Right lobe of liver (tissue), 6 donors: ENCODE measurements at regions not wholly inside any gene's neighbourhood (a gene's known extent, or its start where the extent isn't known, plus 50 kb on each side); places are given as distances from the start of the nearest gene placed in this dataset.

ENCODE experiments used
- ATAC-seq, 4 donors: fragments of 200-7000 bp; cut with Tn5 transposase; one replicate each; pipeline ENCODE4 v1.9.1; 2020; ENCODE audit warnings: mild to moderate bottlenecking in 4 of 4, moderate library complexity in 4 of 4
- DNase-seq, 3 donors: peaks; one replicate each; pipeline ENCODE4 v3.0.0-alpha.2; 2020
- H3K27ac ChIP-seq, 3 donors: fragments of 200-600 bp; one replicate each; pipeline ENCODE4 v1.8.0; 2022
- H3K27me3 ChIP-seq, 2 donors: fragments of 200-600 bp; one replicate each; pipeline ENCODE4 v1.8.0; 2022
- H3K36me3 ChIP-seq, 4 donors: fragments of 200-600 bp; sonication (generic) in 1 of 4; one replicate each; pipeline versions ENCODE4 v1.5.1 to v1.8.0; 2017 to 2022; ENCODE audit warnings: control low read depth in 1 of 4
- H3K4me1 ChIP-seq, 4 donors: fragments of 200-600 bp; sonication (generic) in 1 of 4; one replicate each; pipeline versions ENCODE4 v1.5.1 to v1.8.0; 2017 to 2022; ENCODE audit warnings: control low read depth in 1 of 4
- H3K4me3 ChIP-seq, 3 donors: fragments of 200-600 bp; one replicate each; pipeline ENCODE4 v1.8.0; 2022
- H3K9me3 ChIP-seq, 4 donors: fragments of 200-600 bp; sonication (generic) in 1 of 4; one replicate each; pipeline versions ENCODE4 v1.5.1 to v1.8.0; 2017 to 2022; ENCODE audit warnings: control low read depth in 1 of 4
- CTCF ChIP-seq, 4 donors: fragments of 200-600 bp in 3 of 4; fragments of 450-650 bp in 1 of 4; IDR thresholded peaks; one replicate each; pipeline versions ENCODE4 v1.5.1 to v1.8.0; 2016 to 2022; ENCODE audit warnings: antibody characterized with exemption in 4 of 4, mild to moderate bottlenecking in 2 of 4
- POLR2A ChIP-seq: fragments of 450-650 bp; IDR thresholded peaks from one replicate; pipeline ENCODE4 v1.6.1; 2017; ENCODE audit warnings: antibody characterized with exemption, mild to moderate bottlenecking
- WGBS: methylation state at CpG from one replicate; pipeline ENCODE4 v1.1.6; 2018; ENCODE audit warnings: low coverage, low lambda C conversion rate; ENCODE audit not compliant: insufficient coverage; ENCODE audit errors: missing lambda C conversion rate; 5-methylcytosine and 5-hydroxymethylcytosine counted together
- intact Hi-C, 2 donors: fragments of 100-400 bp; cut with DNase I; formaldehyde crosslinking; loops; one replicate each; pipeline versions ENCODE4 v1.11.2 to v1.14.1; 2022
- donor health status: DM: no; HTN: yes; CAD: no.
- donor health status: DM: no; HTN: no; CAD: no.
- donor health status: DM: no; HTN: no; CAD: no.
- donor health status: DM: no; HTN: yes; CAD: no.
- donor health status: DM: no; HTN: yes; CAD: no.

- Histone ChIP-seq H3K27ac (no peak overlapping the region), H3K27me3 (no peaks in the 10 kb centered on the region), H3K36me3 (no peaks in the 10 kb centered on the region), H3K9me3 (no peaks in the 10 kb centered on the region), H3K4me1 (peaks cover 0 to 16% (median 6%) of the 10 kb centered on the region in 4 donors), H3K4me3 (no peak overlapping the region)
- no peak for ATAC-seq
- intact Hi-C loops = no loop called here
- no peak for TF ChIP-seq POLR2A
- no peak for TF ChIP-seq CTCF (IDR thresholded peaks at IDR 0.05)
- no peak for DNase-seq
- WGBS = 89% methylated on average over 2 of the region's 5 CpGs
These were observed 173.3 kb downstream of the PALM2AKAP2 start for GRCh38 chr9:109953300-109953699.

GRCh38 chr9:109953813-109954497, 174.0 kb downstream of the PALM2AKAP2 start:
- Histone ChIP-seq H3K27me3 (no peaks in the 10 kb centered on the region), H3K4me3 (no peak overlapping the region), H3K36me3 (no peaks in the 10 kb centered on the region), H3K27ac (no peak overlapping the region), H3K4me1 (peaks cover 0 to 16% (median 6%) of the 10 kb centered on the region in 4 donors), H3K9me3 (no peaks in the 10 kb centered on the region)
- no peak for DNase-seq
- intact Hi-C loops = no loop called here
- no peak for ATAC-seq
- WGBS = 85% methylated on average over 3 of the region's 3 CpGs
- TF ChIP-seq CTCF (IDR thresholded peaks at IDR 0.05) (peak in 1 of 4 donors; percentile 9), POLR2A (no peak)

GRCh38 chr9:109956717-109957440, 176.9 kb downstream of the PALM2AKAP2 start:
- peak in 3 of 4 donors; percentile 14 to 30 (median 29) for ATAC-seq
- Histone ChIP-seq H3K36me3 (no peaks in the 10 kb centered on the region), H3K4me3 (no peak overlapping the region), H3K27me3 (no peaks in the 10 kb centered on the region), H3K27ac (no peak overlapping the region), H3K4me1 (peaks cover 0 to 2% (median 0%) of the 10 kb centered on the region in 4 donors), H3K9me3 (no peaks in the 10 kb centered on the region)
- intact Hi-C loops = no loop called here
- TF ChIP-seq CTCF (IDR thresholded peaks at IDR 0.05) (no peak), POLR2A (no peak)
- WGBS = 45% methylated on average over 9 of the region's 9 CpGs
- no peak for DNase-seq

GRCh38 chr9:109959679-109960078, 179.7 kb downstream of the PALM2AKAP2 start:
- ATAC-seq (no peak), DNase-seq (no peak)
- H3K4me3 ChIP-seq = no peak overlapping the region
- H3K27ac ChIP-seq = no peak overlapping the region
- no peaks in the 10 kb centered on the region for H3K9me3 ChIP-seq
- H3K27me3 ChIP-seq = no peaks in the 10 kb centered on the region
- intact Hi-C loops = no loop called here
- WGBS = 100% methylated on average over 3 of the region's 4 CpGs
- no peak for TF ChIP-seq POLR2A
- no peak for TF ChIP-seq CTCF (IDR thresholded peaks at IDR 0.05)
- H3K36me3 ChIP-seq = no peaks in the 10 kb centered on the region
- no peaks in the 10 kb centered on the region for H3K4me1 ChIP-seq
